ENCODE measurements at regions not wholly inside any gene's neighbourhood (a gene's known extent, or its start where the extent isn't known, plus 50 kb on each side); places are given as distances from the start of the nearest gene placed in this dataset.
"Not testable (repeated sequence)": the region's sequence is repeated elsewhere in the genome, so short reads cannot be mapped to it uniquely, and the experiment has no call there.

DNA sequence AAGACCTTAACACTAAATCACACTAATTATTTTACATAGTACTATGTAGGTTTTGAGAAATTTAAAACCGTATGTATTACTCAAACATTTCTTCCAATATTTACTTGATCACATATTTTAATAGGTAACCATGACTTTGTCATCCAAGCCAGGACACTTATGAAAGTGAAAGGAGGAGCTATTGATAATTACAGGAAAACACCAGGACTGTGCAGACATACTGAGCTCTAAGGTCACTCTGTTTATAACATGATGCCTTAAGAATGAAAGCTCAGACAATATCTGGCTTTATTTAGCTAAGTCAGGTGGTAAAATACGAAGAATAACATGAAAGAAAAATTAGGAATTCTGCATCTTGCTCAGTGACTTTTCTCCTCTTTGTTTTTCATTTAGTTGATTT is 216.0 kb upstream of the NANOGP8 start:
- H3K27ac Mint-ChIP-seq: no peak overlapping the region
- H3K27me3 Mint-ChIP-seq: no peaks in the 10 kb centered on the region
- no peaks in the 10 kb centered on the region for H3K9me3 Mint-ChIP-seq

DNA sequence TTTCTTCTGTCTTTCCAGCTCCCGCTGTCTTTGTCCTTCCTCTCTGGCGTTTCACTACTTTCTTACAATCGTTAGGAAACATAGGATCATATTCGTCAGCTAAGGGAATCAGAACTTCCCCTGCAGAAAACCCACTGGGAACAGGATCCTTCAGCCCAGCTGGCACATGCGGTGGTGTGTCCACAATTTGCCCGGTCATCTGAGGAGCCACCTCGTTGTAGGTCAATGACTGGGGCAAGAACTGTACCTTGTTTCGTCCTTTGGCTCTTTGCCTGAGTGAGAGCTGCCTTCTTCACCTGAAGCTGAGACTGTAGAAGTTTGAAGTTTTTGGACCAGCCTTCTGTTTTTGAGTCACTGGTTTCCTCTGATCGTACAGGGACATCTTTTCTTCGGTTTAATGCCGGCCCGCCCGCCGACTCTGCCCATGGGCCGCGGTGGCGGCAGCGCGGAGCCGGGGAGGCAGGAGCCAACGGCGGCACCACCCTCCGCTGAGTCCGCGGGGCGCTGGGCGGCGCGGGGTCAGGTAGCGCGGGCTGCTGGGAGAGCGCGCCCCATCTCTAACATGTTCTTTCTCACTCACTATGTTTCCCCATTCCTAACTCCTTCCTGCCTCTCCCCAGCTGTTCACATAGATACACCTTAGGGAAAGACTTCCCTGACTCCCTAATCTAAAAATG is 214.1 kb upstream of the NANOGP8 start:
- no peaks in the 10 kb centered on the region for H3K27me3 Mint-ChIP-seq
- intact Hi-C loops (cut with micrococcal nuclease): no loop called here
- no peaks in the 10 kb centered on the region for H3K9me3 Mint-ChIP-seq

More for the DNA sequence above, 216.0 kb upstream of the NANOGP8 start:
- Mint-ChIP-seq H3K4me1 (ENCODE audit: low read depth) (no peaks in the 10 kb centered on the region), H3K36me3 (ENCODE audit: low read depth) (no peaks in the 10 kb centered on the region), H3K4me3 (no peak overlapping the region)
- intact Hi-C loops (cut with micrococcal nuclease): no loop called here

DNA sequence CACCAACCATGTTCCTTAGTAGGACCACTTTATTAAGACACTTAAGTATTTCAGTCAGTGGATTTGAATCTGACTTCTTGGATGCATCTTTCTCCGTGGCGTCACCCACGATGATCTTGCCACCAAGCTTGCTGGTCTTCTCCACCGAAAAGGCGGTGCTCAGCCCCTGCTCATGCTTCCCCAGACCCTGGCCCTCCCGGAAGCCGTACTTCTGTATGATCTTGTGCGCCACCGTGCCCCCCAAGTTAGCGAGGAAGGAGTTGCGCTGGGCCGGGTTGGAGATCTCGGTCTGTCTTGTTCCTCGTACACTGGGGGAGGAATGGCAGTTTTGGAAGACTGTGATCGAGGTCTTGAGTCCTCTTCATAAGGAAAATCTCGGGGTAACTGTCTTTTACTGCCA is 213.4 kb upstream of the NANOGP8 start:
- no peaks in the 10 kb centered on the region for H3K4me1 Mint-ChIP-seq (ENCODE audit: low read depth)
- no peak overlapping the region for H3K4me3 Mint-ChIP-seq
- H3K27me3 Mint-ChIP-seq: no peaks in the 10 kb centered on the region
- no peaks in the 10 kb centered on the region for H3K36me3 Mint-ChIP-seq (ENCODE audit: low read depth)
- H3K27ac Mint-ChIP-seq: no peak overlapping the region
- no peaks in the 10 kb centered on the region for H3K9me3 Mint-ChIP-seq
- intact Hi-C loops (cut with micrococcal nuclease): no loop called here

More for the DNA sequence above, 214.1 kb upstream of the NANOGP8 start:
- no peaks in the 10 kb centered on the region for H3K36me3 Mint-ChIP-seq (ENCODE audit: low read depth)
- H3K4me1 Mint-ChIP-seq (ENCODE audit: low read depth): no peaks in the 10 kb centered on the region
- H3K4me3 Mint-ChIP-seq: no peak overlapping the region
- H3K27ac Mint-ChIP-seq: no peak overlapping the region

DNA sequence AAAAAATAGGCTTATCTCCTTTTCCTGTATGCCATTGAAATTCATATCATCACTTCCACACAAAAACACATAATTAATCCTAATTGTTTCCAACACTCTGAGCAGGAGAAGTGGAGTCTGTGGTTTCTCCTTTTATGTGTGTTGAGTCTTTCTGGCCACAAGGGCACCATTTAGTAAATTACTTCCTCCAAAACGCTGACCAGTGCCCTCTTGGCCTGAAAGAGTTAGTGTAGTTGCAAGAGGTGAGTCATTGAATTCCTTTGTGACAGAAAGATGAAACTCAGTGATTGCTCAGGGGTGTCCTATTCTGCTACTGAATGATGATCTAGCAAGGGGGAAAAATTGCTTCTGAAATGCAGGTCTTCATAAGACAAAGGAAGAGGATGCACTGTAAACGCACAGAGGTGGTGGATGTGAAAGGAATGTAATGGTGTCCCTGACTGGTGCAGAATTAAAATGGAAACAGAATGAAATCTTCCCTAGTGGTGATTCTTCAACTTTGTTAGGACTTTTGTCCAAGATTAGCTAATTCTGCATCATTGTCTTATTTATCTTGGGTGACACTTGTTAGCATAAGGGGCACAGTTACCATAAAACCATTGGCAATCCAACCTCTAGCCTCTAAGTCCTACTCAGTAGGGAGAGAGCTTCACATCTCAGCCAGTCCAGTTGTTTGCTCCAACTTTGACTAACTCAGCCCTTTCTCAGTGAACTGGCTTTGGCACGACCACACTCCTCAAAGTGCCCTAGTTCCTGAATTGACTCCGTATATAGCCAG is 208.4 kb upstream of the NANOGP8 start:
- intact Hi-C loops (cut with micrococcal nuclease): loop anchor here (5.0 kb wide), 1 partner anchor 149 kb away; no protein-coding TSS in a partner anchor
- H3K27ac Mint-ChIP-seq: no peak overlapping the region
- H3K27me3 Mint-ChIP-seq: no peaks in the 10 kb centered on the region
- H3K4me3 Mint-ChIP-seq: no peak overlapping the region
- no peaks in the 10 kb centered on the region for H3K4me1 Mint-ChIP-seq (ENCODE audit: low read depth)
- H3K9me3 Mint-ChIP-seq: no peaks in the 10 kb centered on the region
- no peaks in the 10 kb centered on the region for H3K36me3 Mint-ChIP-seq (ENCODE audit: low read depth)

DNA sequence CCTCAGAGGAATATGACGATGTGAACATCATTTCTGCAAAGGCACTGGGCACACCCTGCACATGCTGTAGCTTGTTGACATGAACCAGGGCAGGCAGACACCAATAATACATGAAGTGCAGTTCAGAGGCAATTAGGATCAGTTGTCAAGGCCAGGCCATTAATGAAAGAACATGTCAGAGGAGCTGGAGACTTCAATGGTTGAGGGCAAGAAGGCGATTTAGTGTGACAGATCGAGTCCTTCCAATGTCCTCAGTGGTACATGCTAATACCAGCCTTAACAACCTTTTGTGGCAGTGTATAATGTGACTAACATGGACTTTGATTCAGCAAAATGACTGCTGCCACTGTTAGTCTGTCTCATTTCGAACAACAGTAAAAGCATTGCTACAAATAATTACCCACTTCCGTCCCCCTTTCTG is 205.2 kb upstream of the NANOGP8 start:
- no peak overlapping the region for H3K27ac Mint-ChIP-seq
- no peaks in the 10 kb centered on the region for H3K4me1 Mint-ChIP-seq (ENCODE audit: low read depth)
- intact Hi-C loops (cut with micrococcal nuclease): loop anchor here (5.0 kb wide), 1 partner anchor 152 kb away; no protein-coding TSS in a partner anchor
- no peak overlapping the region for H3K4me3 Mint-ChIP-seq
- H3K27me3 Mint-ChIP-seq: no peaks in the 10 kb centered on the region
- no peaks in the 10 kb centered on the region for H3K9me3 Mint-ChIP-seq
- no peaks in the 10 kb centered on the region for H3K36me3 Mint-ChIP-seq (ENCODE audit: low read depth)

DNA sequence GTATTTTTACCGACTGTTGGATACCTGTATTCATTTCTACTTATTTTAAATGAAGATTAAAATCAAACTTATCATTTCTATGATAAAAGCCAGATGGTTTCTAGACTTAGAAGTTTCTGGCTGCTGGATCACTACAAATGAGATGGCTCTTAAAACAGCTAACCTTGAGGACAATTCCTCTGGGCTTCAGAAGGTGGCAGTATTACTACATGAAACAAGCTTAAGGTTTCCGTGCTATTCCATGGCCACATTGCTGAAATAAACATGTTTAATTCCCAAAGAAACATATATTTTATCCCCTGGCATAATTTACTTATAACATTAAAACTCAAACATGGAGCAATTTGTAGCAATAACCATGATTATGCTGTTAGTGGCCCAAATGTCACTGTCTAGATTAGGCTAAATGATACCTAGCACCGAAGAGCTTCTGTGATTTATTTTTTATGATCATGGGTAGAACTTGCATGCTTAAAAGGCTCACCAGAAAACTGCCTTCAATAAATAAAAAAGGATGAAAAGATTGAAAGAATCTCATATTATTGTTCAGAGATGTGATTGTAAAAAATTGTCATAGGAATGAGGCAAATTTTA is 204.0 kb upstream of the NANOGP8 start:
- Mint-ChIP-seq H3K27me3 (no peaks in the 10 kb centered on the region), H3K9me3 (no peaks in the 10 kb centered on the region), H3K4me1 (ENCODE audit: low read depth) (no peaks in the 10 kb centered on the region), H3K36me3 (ENCODE audit: low read depth) (no peaks in the 10 kb centered on the region), H3K4me3 (no peak overlapping the region), H3K27ac (no peak overlapping the region)
- intact Hi-C loops (cut with micrococcal nuclease): no loop called here

DNA sequence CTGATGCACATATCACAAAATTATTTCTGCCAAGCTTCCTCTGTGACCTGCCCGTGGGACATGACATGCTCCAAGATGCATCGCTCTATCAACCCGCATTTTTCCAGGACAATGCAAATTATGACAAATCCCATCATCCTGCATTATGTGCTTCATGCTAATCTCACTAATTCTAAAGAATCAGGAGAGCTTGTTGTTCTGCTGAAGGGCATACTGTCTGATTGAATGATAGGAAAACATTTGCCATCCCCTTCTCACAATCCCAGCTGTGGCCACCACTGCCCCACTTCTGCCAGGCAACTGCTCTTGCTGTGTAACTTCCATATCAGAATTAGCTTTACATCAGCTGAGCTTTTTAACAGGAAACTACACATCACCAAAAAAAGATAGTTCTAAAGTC is 203.5 kb upstream of the NANOGP8 start:
- H3K36me3 Mint-ChIP-seq (ENCODE audit: low read depth): no peaks in the 10 kb centered on the region
- no peak overlapping the region for H3K4me3 Mint-ChIP-seq
- H3K4me1 Mint-ChIP-seq (ENCODE audit: low read depth): no peaks in the 10 kb centered on the region
- intact Hi-C loops (cut with micrococcal nuclease): no loop called here
- H3K27ac Mint-ChIP-seq: no peak overlapping the region
- H3K27me3 Mint-ChIP-seq: no peaks in the 10 kb centered on the region
- H3K9me3 Mint-ChIP-seq: peaks cover 5% of the 10 kb centered on the region

DNA sequence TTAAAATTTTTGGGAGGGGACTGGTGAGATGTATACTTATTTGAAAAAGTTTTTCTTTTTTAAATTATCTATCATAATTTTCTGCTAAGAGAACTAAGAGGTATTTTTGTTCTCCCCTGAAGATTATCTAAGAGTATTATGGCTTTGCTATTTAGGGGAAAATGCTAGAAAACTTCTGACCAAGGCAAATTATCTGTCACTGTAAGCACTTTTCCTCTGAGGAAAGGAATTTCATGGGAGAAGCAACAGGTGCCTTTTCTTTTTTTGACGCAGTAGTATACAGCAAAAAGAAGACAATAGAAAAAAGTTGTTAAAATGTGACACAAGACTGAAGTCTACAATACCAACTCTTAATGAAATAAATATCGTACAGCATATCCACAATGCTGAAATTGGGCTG is 201.6 kb upstream of the NANOGP8 start:
- Mint-ChIP-seq H3K4me3 (no peak overlapping the region), H3K27me3 (no peaks in the 10 kb centered on the region), H3K9me3 (peaks cover 19% of the 10 kb centered on the region), H3K4me1 (ENCODE audit: low read depth) (no peaks in the 10 kb centered on the region), H3K27ac (no peak overlapping the region), H3K36me3 (ENCODE audit: low read depth) (no peaks in the 10 kb centered on the region)
- intact Hi-C loops (cut with micrococcal nuclease): no loop called here

DNA sequence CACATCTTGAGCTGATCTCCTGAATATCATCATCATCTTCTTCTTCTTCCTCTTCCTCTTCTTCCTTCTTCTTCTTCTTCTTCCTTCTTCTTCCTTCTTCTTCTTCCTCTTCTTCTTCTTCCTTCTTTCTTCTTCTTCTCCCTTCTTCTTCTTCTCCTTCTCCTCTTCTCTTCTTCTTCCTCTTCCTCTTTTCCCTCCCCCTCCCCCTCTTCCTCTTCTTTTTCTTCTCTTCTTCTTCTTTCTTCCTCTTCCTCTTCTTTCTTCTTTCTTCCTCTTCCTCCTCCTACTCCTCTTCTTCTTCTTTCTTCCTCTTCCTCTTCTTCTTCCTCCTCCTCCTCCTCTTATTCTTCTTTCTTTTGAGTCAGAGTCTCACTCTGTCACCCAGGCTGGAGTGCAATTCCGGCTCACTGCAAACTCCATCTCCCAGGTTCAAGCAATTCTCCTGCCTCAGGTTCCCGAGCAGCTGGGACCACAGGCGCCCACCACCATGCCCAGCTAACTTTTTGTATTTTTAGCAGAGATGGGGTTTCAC is 197.9 kb upstream of the NANOGP8 start:
- Mint-ChIP-seq H3K4me1 (ENCODE audit: low read depth) (no peaks in the 10 kb centered on the region), H3K27me3 (no peaks in the 10 kb centered on the region), H3K36me3 (ENCODE audit: low read depth) (no peaks in the 10 kb centered on the region), H3K4me3 (no peak overlapping the region), H3K27ac (peak overlapping the region; percentile 3), H3K9me3 (peaks cover 33% of the 10 kb centered on the region)
- intact Hi-C loops (cut with micrococcal nuclease): no loop called here

DNA sequence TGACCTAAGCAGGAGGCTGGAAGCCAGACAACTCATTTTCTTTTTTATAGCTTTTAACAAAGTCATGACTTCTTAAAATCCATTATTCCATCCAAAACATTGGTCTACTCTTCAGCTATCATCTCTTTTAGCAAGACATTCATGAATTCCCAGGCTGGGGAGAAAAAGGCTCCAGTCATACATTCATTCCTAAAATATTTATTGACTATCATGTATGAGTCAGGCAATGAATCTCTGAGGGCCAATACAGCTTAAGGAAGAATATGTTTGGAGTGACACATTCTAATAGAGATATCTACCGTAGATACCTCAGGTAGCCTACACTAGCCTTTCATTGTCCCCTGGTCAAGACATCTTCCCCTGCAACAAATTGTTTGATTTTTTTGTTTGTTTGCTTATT is 196.4 kb upstream of the NANOGP8 start:
- H3K27ac Mint-ChIP-seq: no peak overlapping the region
- H3K4me1 Mint-ChIP-seq (ENCODE audit: low read depth): no peaks in the 10 kb centered on the region
- H3K9me3 Mint-ChIP-seq: peaks cover 48% of the 10 kb centered on the region
- no peak overlapping the region for H3K4me3 Mint-ChIP-seq
- intact Hi-C loops (cut with micrococcal nuclease): no loop called here
- H3K36me3 Mint-ChIP-seq (ENCODE audit: low read depth): no peaks in the 10 kb centered on the region
- H3K27me3 Mint-ChIP-seq: no peaks in the 10 kb centered on the region

DNA sequence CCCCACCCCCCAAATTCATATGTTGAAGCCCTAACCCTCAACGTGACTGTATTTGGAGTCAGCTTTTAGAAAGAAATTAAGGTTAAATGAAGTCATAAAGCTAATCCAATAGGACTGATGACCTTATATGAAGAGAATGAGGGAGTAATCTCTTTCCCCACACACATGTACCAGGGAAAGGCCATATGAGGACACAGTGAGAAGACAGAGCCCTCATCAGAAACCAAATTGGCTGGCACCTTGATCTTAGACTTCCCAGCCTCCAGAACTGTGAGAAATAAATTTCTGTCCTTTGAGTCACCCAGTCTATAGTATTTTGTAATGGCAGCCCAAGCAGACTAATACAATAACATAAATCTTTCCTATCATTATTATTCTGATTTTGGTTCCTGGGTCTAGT is 194.7 kb upstream of the NANOGP8 start:
- no peaks in the 10 kb centered on the region for H3K36me3 Mint-ChIP-seq (ENCODE audit: low read depth)
- H3K27me3 Mint-ChIP-seq: no peaks in the 10 kb centered on the region
- H3K27ac Mint-ChIP-seq: no peak overlapping the region
- intact Hi-C loops (cut with micrococcal nuclease): no loop called here
- H3K9me3 Mint-ChIP-seq: peaks cover 64% of the 10 kb centered on the region
- no peak overlapping the region for H3K4me3 Mint-ChIP-seq
- no peaks in the 10 kb centered on the region for H3K4me1 Mint-ChIP-seq (ENCODE audit: low read depth)

DNA sequence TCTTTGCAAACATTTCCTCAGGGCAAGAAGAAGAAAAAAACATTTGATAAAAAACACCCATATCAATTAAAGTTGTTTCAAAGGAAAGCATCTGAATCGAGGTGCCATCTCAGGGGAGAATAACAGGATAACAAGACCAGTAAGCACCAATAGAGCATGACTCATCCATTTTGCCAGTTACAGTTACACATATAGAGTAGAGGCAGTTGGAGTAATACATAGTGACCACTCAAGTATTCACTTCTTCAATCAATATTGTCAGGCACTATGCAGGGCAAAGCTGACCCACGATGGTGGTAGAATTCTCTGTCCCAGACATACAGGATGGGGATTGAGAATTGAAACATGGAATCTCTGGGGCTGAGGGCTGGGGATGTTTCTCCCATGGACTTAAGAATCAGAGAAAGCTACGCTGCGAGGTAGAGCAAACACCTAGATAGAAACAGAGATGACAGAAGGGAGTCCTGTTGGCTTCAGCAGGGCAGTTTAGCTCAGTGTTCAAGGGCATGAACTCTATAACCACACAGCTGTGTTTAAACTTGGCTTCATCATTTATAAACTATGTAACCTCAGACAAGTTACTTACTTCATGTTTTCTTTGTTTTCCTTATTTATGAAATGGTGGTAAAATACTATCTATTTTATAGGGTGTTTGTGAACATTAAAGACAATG is 186.4 kb upstream of the NANOGP8 start:
- Mint-ChIP-seq H3K9me3 (peaks cover 25% of the 10 kb centered on the region), H3K27ac (no peak overlapping the region), H3K4me1 (ENCODE audit: low read depth) (no peaks in the 10 kb centered on the region), H3K27me3 (no peaks in the 10 kb centered on the region), H3K36me3 (ENCODE audit: low read depth) (no peaks in the 10 kb centered on the region), H3K4me3 (no peak overlapping the region)
- intact Hi-C loops (cut with micrococcal nuclease): no loop called here

DNA sequence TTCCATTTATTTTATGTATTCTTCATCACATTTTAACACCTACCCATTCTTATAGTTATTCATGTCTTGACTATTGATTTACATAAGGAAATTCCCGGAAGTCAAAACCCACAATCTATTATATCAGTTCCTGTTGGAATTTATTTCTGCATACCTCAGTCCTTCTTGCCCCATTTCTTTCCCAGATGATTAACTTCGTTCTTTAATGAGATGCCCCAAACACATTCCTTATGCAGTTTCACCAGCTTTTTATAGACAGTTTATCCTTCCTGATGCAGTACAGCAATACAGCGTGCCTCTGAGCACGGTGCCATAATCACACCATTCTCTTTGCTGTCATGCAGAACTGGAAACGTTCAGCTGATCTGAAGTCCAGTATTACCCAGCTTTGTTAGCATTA is 175.8 kb upstream of the NANOGP8 start:
- Mint-ChIP-seq H3K4me1 (ENCODE audit: low read depth) (no peaks in the 10 kb centered on the region), H3K9me3 (no peaks in the 10 kb centered on the region), H3K4me3 (no peak overlapping the region), H3K27ac (no peak overlapping the region), H3K36me3 (ENCODE audit: low read depth) (no peaks in the 10 kb centered on the region), H3K27me3 (no peaks in the 10 kb centered on the region)
- intact Hi-C loops (cut with micrococcal nuclease): no loop called here

DNA sequence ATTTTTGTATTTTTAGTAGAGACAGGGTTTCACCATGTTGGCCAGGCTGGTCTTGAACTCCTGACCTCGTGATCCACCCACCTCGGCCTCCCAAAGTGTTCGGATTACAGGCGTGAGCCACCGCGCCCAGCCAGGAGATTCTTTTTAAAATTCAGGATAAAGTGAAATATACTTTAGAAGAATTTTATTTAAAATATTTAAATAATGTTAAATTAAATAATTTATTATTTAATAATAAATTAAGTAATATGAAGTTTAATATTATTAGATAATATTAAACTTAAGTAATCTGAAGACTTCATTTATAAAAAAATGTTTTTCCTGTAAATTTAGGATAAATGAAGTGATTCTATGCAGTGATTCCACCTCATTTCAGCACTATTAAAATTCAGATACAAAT is 175.2 kb upstream of the NANOGP8 start:
- H3K27me3 Mint-ChIP-seq; H3K9me3 Mint-ChIP-seq; H3K27ac Mint-ChIP-seq; H3K36me3 Mint-ChIP-seq (ENCODE audit: low read depth); intact Hi-C loops (cut with micrococcal nuclease); H3K4me1 Mint-ChIP-seq (ENCODE audit: low read depth); H3K4me3 Mint-ChIP-seq: not testable (repeated sequence)

All from dendritic cell treated with granulocyte-macrophage colony-stimulating factor and Interleukin-4, amounts not matched to agents 40 ng/mL and 50 ng/mL, for 4 days (primary cell).